K562 (cell line): ENCODE measurements at regions not wholly inside any gene's neighbourhood (a gene's known extent, or its start where the extent isn't known, plus 50 kb on each side); places are given as distances from the start of the nearest gene placed in this dataset.
A peak's percentile ranks its signal among the peaks of the same experiment; 100 is the strongest.

Source experiments
- ATAC-seq: fragments of 200-7000 bp; cut with Tn5 transposase; 3 replicates; pipeline ENCODE4 v1.9.1; 2020; ENCODE audit warnings: moderate library complexity
- BruUV-seq: library from RNA; stranded (reverse); fragments of 400-500 nt; replicated peaks from 2 replicates; lab custom pipeline; 2021; lab: Mats Ljungman, UMichigan
- CTCF ChIA-PET: fragments of 300-600 bp; formaldehyde crosslinking; extraction: SDS; loops from one replicate; lab custom pipeline; 2021; ENCODE audit warnings: low intra/inter-chr PET ratio; lab: Yijun Ruan, JAX
- POLR2A ChIA-PET: fragments of 300-600, 350-650 bp; sonication (Branson Sonifier 250); formaldehyde crosslinking; extraction: SDS; loops from one replicate; lab custom pipeline; 2021; ENCODE audit warnings: antibody characterized with exemption, inconsistent platforms; lab: Yijun Ruan, JAX
- DNase-seq, 4 experiments: peaks; one replicate each; pipeline versions ENCODE4 v3.0.0 to v3.0.0-alpha.2; 2011 to 2018; ENCODE audit warnings: low spot score in 3 of 4, mixed read lengths in 3 of 4; ENCODE audit errors: extremely low read depth in 1 of 4
- FAIRE-seq: peaks from 2 replicates; lab custom pipeline; 2011; peaks lifted over from hg19 to GRCh38; lab: Jason Lieb, UNC
- H2AFZ ChIP-seq: 2 replicates; pipeline ENCODE4 v1.6.0; 2011; ENCODE audit warnings: low read depth, low read length, control low read depth, inconsistent platforms
- H3K27ac ChIP-seq: fragments of 200-600 bp; 3 replicates; pipeline ENCODE4 v1.8.0; 2011; ENCODE audit warnings: low read depth, mild to moderate bottlenecking, control low read depth, inconsistent platforms, low read length, moderate library complexity, mixed read lengths; ENCODE audit errors: extremely low read depth
- H3K27me3 ChIP-seq, 2 experiments: fragments of 300-600 bp in 1 of 2; 2 replicates in 1 of 2; 3 replicates in 1 of 2; pipeline versions ENCODE4 v1.6.0 to v1.8.0; 2011; ENCODE audit warnings: inconsistent platforms in 2 of 2, low read length in 2 of 2, mild to moderate bottlenecking in 1 of 2, mixed read lengths in 1 of 2, moderate library complexity in 1 of 2; ENCODE audit not compliant: control insufficient read depth in 2 of 2, insufficient read depth in 2 of 2
- H3K36me3 ChIP-seq: fragments of 300-600 bp; 3 replicates; pipeline ENCODE4 v1.8.0; 2011; ENCODE audit warnings: mild to moderate bottlenecking, low read length, inconsistent platforms; ENCODE audit not compliant: control insufficient read depth, insufficient read depth
- H3K4me1 ChIP-seq, 2 experiments: fragments of 200-600 bp in 1 of 2; replicated peaks in 1 of 2; 2 replicates in 1 of 2; 3 replicates in 1 of 2; pipeline versions ENCODE4 v1.5.1 to v1.8.0; 2011; ENCODE audit warnings: inconsistent platforms in 2 of 2, low read length in 2 of 2, mild to moderate bottlenecking in 1 of 2, mixed read lengths in 1 of 2, moderate library complexity in 1 of 2; ENCODE audit not compliant: control insufficient read depth in 2 of 2, insufficient read depth in 2 of 2
- H3K4me2 ChIP-seq: 2 replicates; pipeline ENCODE4 v1.6.1; 2011; ENCODE audit warnings: low read length, control low read depth, inconsistent platforms, mixed read lengths; ENCODE audit not compliant: insufficient read depth
- H3K4me3 ChIP-seq: fragments of 200-600 bp; sonication (generic), shearing (Covaris generic); 2 replicates; pipeline ENCODE4 v1.5.1; 2016; ENCODE audit warnings: control low read depth, inconsistent platforms
- H3K79me2 ChIP-seq: fragments of 200-600 bp; 3 replicates; pipeline ENCODE4 v1.8.0; 2011; ENCODE audit warnings: low read length, inconsistent platforms; ENCODE audit not compliant: control insufficient read depth, insufficient read depth
- H3K9ac ChIP-seq, 2 experiments: 2 replicates each; pipeline versions ENCODE4 v1.6.0 to v1.6.1; 2011; ENCODE audit warnings: low read depth in 2 of 2, low read length in 2 of 2, control low read depth in 1 of 2, inconsistent platforms in 1 of 2, mild to moderate bottlenecking in 1 of 2, mixed read lengths in 1 of 2; ENCODE audit not compliant: insufficient read depth in 1 of 2
- H3K9me1 ChIP-seq: one replicate; pipeline ENCODE4 v1.6.0; 2011; ENCODE audit warnings: inconsistent platforms, mild to moderate bottlenecking, low read length, moderate library complexity; ENCODE audit not compliant: control insufficient read depth, insufficient read depth
- H3K9me3 ChIP-seq: replicated peaks from 2 replicates; pipeline ENCODE4 v1.5.1; 2011; ENCODE audit warnings: low read depth, low read length, inconsistent platforms; ENCODE audit not compliant: control insufficient read depth, insufficient read depth
- H4K20me1 ChIP-seq: replicated peaks from 2 replicates; pipeline ENCODE4 v1.6.1; 2011; ENCODE audit warnings: low read length, inconsistent platforms, mixed read lengths; ENCODE audit not compliant: control insufficient read depth, insufficient read depth
- NFYB ChIP-seq: IDR thresholded peaks from 2 replicates; pipeline ENCODE4 v1.6.1; 2011; ENCODE audit warnings: mild to moderate bottlenecking, moderate library complexity; ENCODE audit not compliant: insufficient read length; ENCODE audit errors: extremely low read depth
- ZNF512 ChIP-seq: IDR thresholded peaks from 2 replicates; pipeline ENCODE4 v1.6.1; 2016; ENCODE audit warnings: missing genetic modification characterization, missing compliant biosample characterization
- WGBS: fragments of 100-300 bp; shearing (Covaris generic); methylation state at CpG from one replicate; pipeline ENCODE4 v1.1.6; 2016; ENCODE audit warnings: low coverage, mixed read lengths; ENCODE audit not compliant: insufficient coverage; ENCODE audit errors: missing lambda C conversion rate; 5-methylcytosine and 5-hydroxymethylcytosine counted together
- in situ Hi-C: fragments of 300-500 bp; cut with MboI; formaldehyde crosslinking; loops from 4 replicates; pipeline ENCODE4 v1.15.0; 2018; ENCODE audit warnings: inconsistent platforms, mixed read lengths
- intact Hi-C: fragments of 100-400 bp; cut with micrococcal nuclease; formaldehyde crosslinking; loops from 2 replicates; pipeline ENCODE4 v1.14.2; 2022
- TF ChIP-seq, protein P1 (sequence below): sonication (generic); formaldehyde crosslinking; IDR thresholded peaks from 2 replicates; pipeline ENCODE4 v1.8.0; 2023; ENCODE audit warnings: mild to moderate bottlenecking, missing genetic modification reagents

- Histone ChIP-seq H3K4me2 (no peak overlapping the region), H3K9ac (no peak overlapping the region), H3K4me1 (peaks cover 0 to 6% of the 10 kb centered on the region in 2 experiments; a peak in 2 of 5 replicates), H3K9me3 (no peaks in the 10 kb centered on the region), H2AFZ (no peak overlapping the region), H3K36me3 (no peaks in the 10 kb centered on the region), H3K79me2 (no peaks in the 10 kb centered on the region)
- DNase-seq (no peak), FAIRE-seq (no peak)
- POLR2A ChIA-PET = no interaction called here
- peak; percentile 27; the same call in 1 of the 2 replicates for TF ChIP-seq ZNF512 (tag)
- TF ChIP-seq NFYB = no peak
- TF ChIP-seq, protein P1, sequence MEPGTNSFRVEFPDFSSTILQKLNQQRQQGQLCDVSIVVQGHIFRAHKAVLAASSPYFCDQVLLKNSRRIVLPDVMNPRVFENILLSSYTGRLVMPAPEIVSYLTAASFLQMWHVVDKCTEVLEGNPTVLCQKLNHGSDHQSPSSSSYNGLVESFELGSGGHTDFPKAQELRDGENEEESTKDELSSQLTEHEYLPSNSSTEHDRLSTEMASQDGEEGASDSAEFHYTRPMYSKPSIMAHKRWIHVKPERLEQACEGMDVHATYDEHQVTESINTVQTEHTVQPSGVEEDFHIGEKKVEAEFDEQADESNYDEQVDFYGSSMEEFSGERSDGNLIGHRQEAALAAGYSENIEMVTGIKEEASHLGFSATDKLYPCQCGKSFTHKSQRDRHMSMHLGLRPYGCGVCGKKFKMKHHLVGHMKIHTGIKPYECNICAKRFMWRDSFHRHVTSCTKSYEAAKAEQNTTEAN = no peak
- TF ChIP-seq, all 486 proteins: peak for 1
- in situ Hi-C loops = no loop called here
- Histone ChIP-seq H3K9me1 (no peaks in the 10 kb centered on the region), H4K20me1 (no peaks in the 10 kb centered on the region), H3K4me3 (no peak overlapping the region), H3K27me3 (no peaks in the 10 kb centered on the region), H3K27ac (no peak overlapping the region)
- BruUV-seq = no TSS peak
- no CpG with 5 or more reads among the region's 1 CpG for WGBS
- CTCF ChIA-PET = no interaction called here
- intact Hi-C loops = no loop called here
- ATAC-seq = no peak
Measured at GRCh38 chr16:65807858-65808257, 558.6 kb upstream of the CDH5 start.
